ENCODE measurements at regions not wholly inside any gene's neighbourhood (a gene's known extent, or its start where the extent isn't known, plus 50 kb on each side); places are given as distances from the start of the nearest gene placed in this dataset.
"Not testable (repeated sequence)": the region's sequence is repeated elsewhere in the genome, so short reads cannot be mapped to it uniquely, and the experiment has no call there.

DNA sequence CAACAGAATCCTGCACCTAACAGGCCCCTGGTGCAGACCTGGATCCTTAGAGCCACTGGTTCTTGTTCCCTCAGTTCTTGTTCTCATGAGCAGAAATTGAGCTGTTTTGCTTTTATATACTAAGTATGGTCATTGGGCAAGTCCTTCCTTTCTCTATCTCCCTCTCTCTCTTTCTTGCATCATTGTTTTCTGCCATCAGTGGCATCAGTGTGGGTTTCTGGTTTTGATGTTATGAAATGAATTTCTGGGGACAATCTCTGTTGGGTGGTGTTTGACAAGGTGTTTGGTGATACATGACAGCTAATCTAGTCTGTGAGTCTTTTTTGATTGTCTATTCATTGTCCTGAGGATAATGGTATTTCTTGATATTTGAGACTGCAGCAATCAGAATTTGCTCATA is 168.0 kb upstream of the NOTCH2NLA start:
- TF ChIP-seq, protein P1, sequence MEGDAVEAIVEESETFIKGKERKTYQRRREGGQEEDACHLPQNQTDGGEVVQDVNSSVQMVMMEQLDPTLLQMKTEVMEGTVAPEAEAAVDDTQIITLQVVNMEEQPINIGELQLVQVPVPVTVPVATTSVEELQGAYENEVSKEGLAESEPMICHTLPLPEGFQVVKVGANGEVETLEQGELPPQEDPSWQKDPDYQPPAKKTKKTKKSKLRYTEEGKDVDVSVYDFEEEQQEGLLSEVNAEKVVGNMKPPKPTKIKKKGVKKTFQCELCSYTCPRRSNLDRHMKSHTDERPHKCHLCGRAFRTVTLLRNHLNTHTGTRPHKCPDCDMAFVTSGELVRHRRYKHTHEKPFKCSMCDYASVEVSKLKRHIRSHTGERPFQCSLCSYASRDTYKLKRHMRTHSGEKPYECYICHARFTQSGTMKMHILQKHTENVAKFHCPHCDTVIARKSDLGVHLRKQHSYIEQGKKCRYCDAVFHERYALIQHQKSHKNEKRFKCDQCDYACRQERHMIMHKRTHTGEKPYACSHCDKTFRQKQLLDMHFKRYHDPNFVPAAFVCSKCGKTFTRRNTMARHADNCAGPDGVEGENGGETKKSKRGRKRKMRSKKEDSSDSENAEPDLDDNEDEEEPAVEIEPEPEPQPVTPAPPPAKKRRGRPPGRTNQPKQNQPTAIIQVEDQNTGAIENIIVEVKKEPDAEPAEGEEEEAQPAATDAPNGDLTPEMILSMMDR (IDR thresholded peaks at IDR 0.05; ENCODE audit: poor library complexity) = not testable (repeated sequence)
- TF ChIP-seq EZH2 (IDR thresholded peaks at IDR 0.05; ENCODE audit: borderline replicate concordance); EZH2phosphoT487 (IDR thresholded peaks at IDR 0.05; ENCODE audit: low read depth, severe bottlenecking, unreplicated experiment): not testable (repeated sequence)

Data from hepatocyte (in vitro differentiated cells).